Uterus (tissue), 3 donors: ENCODE measurements at regions not wholly inside any gene's neighbourhood (a gene's known extent, or its start where the extent isn't known, plus 50 kb on each side); places are given as distances from the start of the nearest gene placed in this dataset.

Experiments
- DNase-seq, 2 donors: peaks; one replicate each; pipeline ENCODE4 v3.0.0-alpha.2; 2019 to 2020
- H3K27ac ChIP-seq, 2 donors: fragments of 200-600 bp; sonication (generic); 1 replicate in 1 of 2; 2 replicates in 1 of 2; pipeline ENCODE4 v1.5.1; 2016 to 2018
- H3K27me3 ChIP-seq, 2 donors: fragments of 200-600 bp; sonication (generic); one replicate each; pipeline ENCODE4 v1.5.1; 2018 to 2019; ENCODE audit warnings: control low read depth in 1 of 2
- H3K36me3 ChIP-seq, 2 donors: fragments of 200-600 bp; sonication (generic); one replicate each; pipeline ENCODE4 v1.5.1; 2019; ENCODE audit warnings: control low read depth in 1 of 2
- H3K4me1 ChIP-seq, 2 donors: fragments of 200-600 bp; sonication (generic); one replicate each; pipeline ENCODE4 v1.5.1; 2018 to 2019; ENCODE audit warnings: control low read depth in 1 of 2
- H3K4me3 ChIP-seq, 2 donors: fragments of 200-600 bp; sonication (generic); 1 replicate in 1 of 2; 2 replicates in 1 of 2; pipeline ENCODE4 v1.5.1; 2018 to 2019; ENCODE audit warnings: mild to moderate bottlenecking in 1 of 2
- H3K9me3 ChIP-seq, 2 donors: fragments of 200-600 bp; sonication (generic); one replicate each; pipeline ENCODE4 v1.5.1; 2019; ENCODE audit warnings: control low read depth in 1 of 2
- CTCF ChIP-seq, 4 experiments: fragments of 200-600 bp in 2 of 4; fragments of 450-650 bp in 2 of 4; sonication (generic) in 2 of 4; IDR thresholded peaks; one replicate each; pipeline ENCODE4 v1.5.1; 2016 to 2019; ENCODE audit warnings: antibody characterized with exemption in 4 of 4, mild to moderate bottlenecking in 2 of 4, moderate library complexity in 1 of 4
- POLR2A ChIP-seq, 2 donors: fragments of 450-650 bp; IDR thresholded peaks; one replicate each; pipeline ENCODE4 v1.6.1; 2016; ENCODE audit warnings: antibody characterized with exemption in 2 of 2, mild to moderate bottlenecking in 1 of 2, moderate library complexity in 1 of 2
- intact Hi-C: fragments of 100-400 bp; cut with DNase I; formaldehyde crosslinking; loops from one replicate; pipeline ENCODE4 v1.15.1; 2023; ENCODE audit warnings: low total_unique reads
- donor health status: DM: yes; HTN: yes; CAD: no.

- H3K9me3 ChIP-seq: no peaks in the 10 kb centered on the region
- no peaks in the 10 kb centered on the region for H3K4me1 ChIP-seq
- TF ChIP-seq POLR2A (IDR thresholded peaks at IDR 0.05) (no peak), CTCF (IDR thresholded peaks at IDR 0.05) (no peak)
- no peak overlapping the region for H3K27ac ChIP-seq
- no peak for DNase-seq
- intact Hi-C loops: no loop called here
- no peak overlapping the region for H3K4me3 ChIP-seq
- H3K27me3 ChIP-seq: no peaks in the 10 kb centered on the region
- no peaks in the 10 kb centered on the region for H3K36me3 ChIP-seq
Measured at GRCh38 chrX:25650216-25650820, 487.8 kb upstream of the MAGEB18 start.

GRCh38 chrX:25659317-25659716 lies 478.8 kb upstream of the MAGEB18 start:
- no peak for DNase-seq
- Histone ChIP-seq H3K4me1 (no peaks in the 10 kb centered on the region), H3K27me3 (no peaks in the 10 kb centered on the region), H3K9me3 (no peaks in the 10 kb centered on the region), H3K27ac (no peak overlapping the region), H3K36me3 (no peaks in the 10 kb centered on the region), H3K4me3 (no peak overlapping the region)
- intact Hi-C loops: no loop called here
- TF ChIP-seq POLR2A (IDR thresholded peaks at IDR 0.05) (no peak), CTCF (IDR thresholded peaks at IDR 0.05) (no peak)

- Histone ChIP-seq H3K27me3 (no peaks in the 10 kb centered on the region), H3K27ac (no peak overlapping the region), H3K36me3 (no peaks in the 10 kb centered on the region), H3K4me1 (no peaks in the 10 kb centered on the region), H3K9me3 (no peaks in the 10 kb centered on the region), H3K4me3 (no peak overlapping the region)
- DNase-seq: no peak
- TF ChIP-seq POLR2A (IDR thresholded peaks at IDR 0.05): no peak
- TF ChIP-seq CTCF (IDR thresholded peaks at IDR 0.05): no peak
- intact Hi-C loops: no loop called here
Measured at GRCh38 chrX:25663701-25664100, 474.4 kb upstream of the MAGEB18 start.

GRCh38 chrX:25665431-25665830 lies 472.7 kb upstream of the MAGEB18 start:
- Histone ChIP-seq H3K9me3 (no peaks in the 10 kb centered on the region), H3K27ac (no peak overlapping the region), H3K4me1 (no peaks in the 10 kb centered on the region), H3K4me3 (no peak overlapping the region), H3K36me3 (no peaks in the 10 kb centered on the region), H3K27me3 (no peaks in the 10 kb centered on the region)
- TF ChIP-seq POLR2A (IDR thresholded peaks at IDR 0.05) (no peak), CTCF (IDR thresholded peaks at IDR 0.05) (no peak)
- intact Hi-C loops: no loop called here
- no peak for DNase-seq

GRCh38 chrX:25667681-25668080 lies 470.5 kb upstream of the MAGEB18 start:
- intact Hi-C loops: no loop called here
- Histone ChIP-seq H3K4me1 (no peaks in the 10 kb centered on the region), H3K36me3 (no peaks in the 10 kb centered on the region), H3K27me3 (no peaks in the 10 kb centered on the region), H3K27ac (no peak overlapping the region), H3K4me3 (no peak overlapping the region), H3K9me3 (no peaks in the 10 kb centered on the region)
- DNase-seq: no peak
- no peak for TF ChIP-seq POLR2A (IDR thresholded peaks at IDR 0.05)
- TF ChIP-seq CTCF (IDR thresholded peaks at IDR 0.05): no peak
